Brain microvascular endothelial cell (primary cell): ENCODE measurements at regions not wholly inside any gene's neighbourhood (a gene's known extent, or its start where the extent isn't known, plus 50 kb on each side); places are given as distances from the start of the nearest gene placed in this dataset.
A peak's percentile ranks its signal among the peaks of the same experiment; 100 is the strongest.

Source experiments
- DNase-seq: peaks from one replicate; pipeline ENCODE4 v3.0.0-alpha.2; 2020
- H3K27ac ChIP-seq: fragments of 250-450 bp; sonication (Bioruptor Pico); 2 replicates; pipeline ENCODE4 v1.5.1; 2020; ENCODE audit warnings: mild to moderate bottlenecking, moderate library complexity
- H3K27me3 ChIP-seq: fragments of 250-450 bp; sonication (Bioruptor Pico); replicated peaks from 2 replicates; pipeline ENCODE4 v1.5.1; 2020; ENCODE audit warnings: mild to moderate bottlenecking
- H3K36me3 ChIP-seq: fragments of 250-450 bp; sonication (Bioruptor Pico); replicated peaks from 2 replicates; pipeline ENCODE4 v1.5.1; 2020; ENCODE audit warnings: mild to moderate bottlenecking
- H3K4me3 ChIP-seq: 2 replicates; pipeline ENCODE4 v1.5.1; 2011; ENCODE audit warnings: low read depth, mild to moderate bottlenecking, control low read depth, low read length, moderate library complexity
- in situ Hi-C: cut with HindIII; loops from 2 replicates; pipeline ENCODE4 v1.10.0; 2017; ENCODE audit warnings: low sequenced_read_pairs, low pct_ligation_motif_present
- TF ChIP-seq, protein P1 (sequence below): IDR thresholded peaks from 2 replicates; pipeline ENCODE4 v1.5.1; 2011; ENCODE audit warnings: low read depth, mild to moderate bottlenecking, moderate library complexity, low read length, control low read depth, inconsistent platforms; ENCODE audit errors: missing control alignments

DNA sequence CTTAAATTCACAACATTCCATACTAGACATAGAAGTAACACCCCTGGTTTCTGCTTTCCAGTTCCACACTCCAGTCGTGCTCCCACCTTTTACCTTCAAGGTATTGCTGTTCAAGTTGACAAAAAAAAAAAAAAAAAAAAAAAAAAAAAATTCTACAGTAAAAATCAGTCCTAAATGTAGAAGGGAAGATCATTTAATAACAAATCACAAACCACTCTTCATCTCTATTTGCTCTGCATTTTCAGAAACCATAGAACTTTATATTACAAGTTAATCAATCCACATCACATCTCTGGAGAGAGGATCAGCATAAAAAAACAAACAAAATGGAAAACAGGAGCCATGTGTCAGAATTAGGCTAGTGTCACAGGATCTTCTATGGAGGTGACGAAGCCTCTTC lies 206.3 kb upstream of the KLF14 start:
- peak overlapping the region; percentile 74 for H3K27ac ChIP-seq
- no peaks in the 10 kb centered on the region for H3K36me3 ChIP-seq
- TF ChIP-seq, protein P1, sequence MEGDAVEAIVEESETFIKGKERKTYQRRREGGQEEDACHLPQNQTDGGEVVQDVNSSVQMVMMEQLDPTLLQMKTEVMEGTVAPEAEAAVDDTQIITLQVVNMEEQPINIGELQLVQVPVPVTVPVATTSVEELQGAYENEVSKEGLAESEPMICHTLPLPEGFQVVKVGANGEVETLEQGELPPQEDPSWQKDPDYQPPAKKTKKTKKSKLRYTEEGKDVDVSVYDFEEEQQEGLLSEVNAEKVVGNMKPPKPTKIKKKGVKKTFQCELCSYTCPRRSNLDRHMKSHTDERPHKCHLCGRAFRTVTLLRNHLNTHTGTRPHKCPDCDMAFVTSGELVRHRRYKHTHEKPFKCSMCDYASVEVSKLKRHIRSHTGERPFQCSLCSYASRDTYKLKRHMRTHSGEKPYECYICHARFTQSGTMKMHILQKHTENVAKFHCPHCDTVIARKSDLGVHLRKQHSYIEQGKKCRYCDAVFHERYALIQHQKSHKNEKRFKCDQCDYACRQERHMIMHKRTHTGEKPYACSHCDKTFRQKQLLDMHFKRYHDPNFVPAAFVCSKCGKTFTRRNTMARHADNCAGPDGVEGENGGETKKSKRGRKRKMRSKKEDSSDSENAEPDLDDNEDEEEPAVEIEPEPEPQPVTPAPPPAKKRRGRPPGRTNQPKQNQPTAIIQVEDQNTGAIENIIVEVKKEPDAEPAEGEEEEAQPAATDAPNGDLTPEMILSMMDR: no peak
- in situ Hi-C loops: no loop called here
- no peaks in the 10 kb centered on the region for H3K27me3 ChIP-seq
- no peak for DNase-seq
- peak overlapping the region; percentile 57 for H3K4me3 ChIP-seq

GRCh38 chr7:130940907-130941306 lies 206.9 kb upstream of the KLF14 start:
- in situ Hi-C loops: no loop called here
- DNase-seq: no peak
- TF ChIP-seq, protein P1: no peak
- H3K36me3 ChIP-seq: no peaks in the 10 kb centered on the region
- H3K27ac ChIP-seq: peak overlapping the region; percentile 74
- no peaks in the 10 kb centered on the region for H3K27me3 ChIP-seq
- H3K4me3 ChIP-seq: peak overlapping the region; percentile 57

DNA sequence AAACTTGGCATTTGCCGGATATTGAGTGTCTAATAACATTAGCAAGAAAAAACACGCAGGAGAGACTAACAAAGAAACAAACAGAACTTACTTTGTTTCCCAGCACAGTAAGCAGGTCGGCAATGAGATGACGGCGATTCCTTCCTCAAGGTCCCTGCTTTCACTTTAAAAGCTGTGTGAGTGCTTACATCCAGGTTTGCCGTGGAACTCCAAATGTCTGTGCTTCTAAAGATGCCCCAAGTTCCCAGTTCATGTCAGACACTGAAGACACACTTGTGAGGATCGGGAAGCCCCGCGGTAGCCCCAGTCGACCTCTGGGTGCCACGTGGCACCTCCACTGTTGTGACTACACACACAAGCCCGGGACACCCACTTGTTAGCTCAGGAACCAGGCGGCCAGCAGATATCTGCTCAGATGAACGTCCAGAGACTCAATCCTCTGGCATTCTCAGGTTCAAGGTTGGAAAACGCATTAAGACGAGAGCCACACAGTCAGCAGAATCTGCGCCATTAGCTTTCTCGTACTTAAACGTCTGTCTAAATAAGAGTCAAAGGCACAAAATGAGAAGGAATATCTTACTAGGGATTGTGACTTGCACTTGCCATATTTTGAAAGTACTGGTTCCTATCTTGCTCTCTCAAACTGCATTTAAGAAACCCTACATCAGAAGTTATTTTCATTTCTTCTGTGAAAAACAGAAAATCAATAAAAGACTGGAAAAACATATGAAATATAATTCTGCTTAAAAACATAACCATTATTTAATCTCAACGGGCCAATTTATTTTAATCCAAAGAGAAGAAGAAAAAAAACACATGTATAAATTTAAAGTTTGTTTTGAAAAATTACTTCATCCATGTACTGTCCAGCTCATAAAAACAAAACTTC lies 207.6 kb upstream of the KLF14 start:
- in situ Hi-C loops: no loop called here
- TF ChIP-seq, protein P1: no peak
- Histone ChIP-seq H3K36me3 (no peaks in the 10 kb centered on the region), H3K27me3 (no peaks in the 10 kb centered on the region), H3K27ac (peak overlapping the region; percentile 74), H3K4me3 (peak overlapping the region; percentile 57)
- DNase-seq: peak; percentile 76

DNA sequence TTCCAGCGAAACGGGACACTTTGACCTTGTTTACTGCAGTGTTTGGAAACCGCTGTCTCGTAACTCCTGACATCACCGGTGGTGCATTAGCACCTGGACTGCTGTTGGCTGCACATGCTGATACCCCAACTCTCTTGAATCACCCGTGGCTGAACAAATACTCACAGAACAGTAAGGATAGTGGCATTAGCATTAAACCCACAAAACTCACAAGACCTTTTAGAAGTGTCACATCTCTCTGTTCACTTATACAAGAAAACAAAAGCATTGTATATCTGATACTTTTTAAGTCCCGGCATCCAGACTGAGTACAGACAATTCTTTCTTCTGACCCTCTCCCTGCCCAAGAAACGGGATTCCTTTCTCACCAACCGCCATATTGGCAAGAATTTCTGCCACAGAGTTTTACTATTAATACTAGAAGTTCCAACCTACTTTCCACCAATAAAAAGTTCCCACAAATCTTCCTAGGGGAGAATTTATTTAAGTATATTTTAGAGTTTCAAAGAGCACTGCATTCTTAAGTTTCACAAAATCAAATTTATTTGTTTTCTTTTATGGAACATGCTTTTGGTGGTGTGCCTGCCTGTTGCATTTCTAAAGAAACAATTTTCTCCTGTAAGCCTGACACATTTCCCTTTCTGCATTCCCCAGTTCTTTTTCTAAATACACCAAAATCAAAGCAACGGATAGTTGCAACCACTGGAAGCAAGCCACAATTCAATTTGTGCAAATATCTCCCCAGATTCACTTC lies 208.4 kb upstream of the KLF14 start:
- no peak for DNase-seq
- Histone ChIP-seq H3K27me3 (no peaks in the 10 kb centered on the region), H3K4me3 (peak overlapping the region; percentile 25), H3K27ac (peak overlapping the region; percentile 74), H3K36me3 (no peaks in the 10 kb centered on the region)
- TF ChIP-seq, protein P1: no peak
- in situ Hi-C loops: no loop called here

DNA sequence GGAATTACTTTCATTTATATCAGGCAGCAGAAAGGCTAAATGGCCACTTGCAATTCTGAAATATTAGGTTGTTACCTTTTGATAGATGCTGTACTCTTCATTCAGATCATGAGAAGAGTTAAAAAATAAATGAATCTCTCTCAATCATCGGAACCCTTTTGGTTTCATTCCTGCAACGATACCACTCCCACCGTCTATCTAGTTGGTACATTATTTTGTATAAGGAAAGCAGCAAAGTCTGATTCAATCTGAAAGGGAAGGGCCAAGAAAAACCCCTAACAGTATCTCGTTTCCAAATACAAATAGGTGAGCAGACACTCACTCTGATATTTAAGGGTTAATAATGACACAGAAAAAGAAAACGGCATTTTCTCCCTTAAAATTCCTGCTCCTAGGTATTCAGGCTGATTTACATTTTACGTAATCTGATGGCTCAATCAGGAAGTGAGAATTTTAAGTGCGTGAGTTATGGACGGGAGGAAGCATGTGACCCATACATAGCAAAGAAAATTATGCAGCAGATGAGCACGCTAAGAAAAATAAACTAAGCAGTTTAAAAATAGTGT lies 209.4 kb upstream of the KLF14 start:
- Histone ChIP-seq H3K36me3 (no peaks in the 10 kb centered on the region), H3K27ac (peak overlapping the region; percentile 74), H3K4me3 (peak overlapping the region; percentile 33), H3K27me3 (no peaks in the 10 kb centered on the region)
- TF ChIP-seq, protein P1: no peak
- DNase-seq: peak; percentile 70
- in situ Hi-C loops: no loop called here
